GM18858 (cell line): ENCODE measurements at regions not wholly inside any gene's neighbourhood (a gene's known extent, or its start where the extent isn't known, plus 50 kb on each side); places are given as distances from the start of the nearest gene placed in this dataset.

Experiments
- ATAC-seq: cut with Tn5 transposase; IDR thresholded peaks from one replicate; pipeline ENCODE4 v1.9.1; 2021; ENCODE audit not compliant: unreplicated experiment

DNA sequence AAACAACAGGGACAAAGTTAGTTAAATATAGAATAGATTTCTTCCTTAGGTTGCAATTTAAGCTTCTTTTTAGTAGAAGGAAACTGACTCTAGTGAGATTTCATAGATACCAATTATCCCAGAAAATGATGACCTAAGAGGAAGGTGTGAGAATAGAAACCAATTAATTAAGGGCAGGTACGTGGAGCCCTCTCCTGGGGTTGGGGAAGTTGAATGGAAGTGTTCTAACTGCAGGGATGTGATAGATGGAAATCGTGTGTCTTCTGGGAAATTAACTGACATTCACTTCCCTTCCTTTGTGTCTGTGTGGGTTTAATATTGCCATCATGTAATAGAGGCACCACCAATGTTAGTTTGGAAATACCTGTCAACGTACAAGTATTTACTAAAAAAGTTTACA, 204.1 kb upstream of the ANK2 start:
- no peak for ATAC-seq

DNA sequence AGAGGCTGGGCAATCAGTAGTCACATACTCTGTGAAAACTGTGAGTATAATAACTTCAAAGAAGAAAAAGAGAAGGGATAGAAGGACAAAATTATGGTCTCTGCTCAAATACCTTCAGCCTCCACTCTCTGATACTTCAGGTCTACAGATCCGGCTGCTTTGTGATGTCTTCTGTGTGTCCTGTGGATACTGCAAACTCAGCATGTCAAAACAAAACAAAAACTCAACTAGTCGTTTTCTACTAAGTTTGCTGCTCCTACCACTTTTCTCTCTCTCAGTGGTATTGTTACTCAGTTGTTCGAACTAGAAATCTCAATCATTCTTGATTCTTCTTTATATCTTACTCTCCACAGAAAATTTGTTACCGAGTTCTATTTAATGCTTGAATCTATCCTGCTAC, 202.4 kb upstream of the ANK2 start:
- no peak for ATAC-seq

DNA sequence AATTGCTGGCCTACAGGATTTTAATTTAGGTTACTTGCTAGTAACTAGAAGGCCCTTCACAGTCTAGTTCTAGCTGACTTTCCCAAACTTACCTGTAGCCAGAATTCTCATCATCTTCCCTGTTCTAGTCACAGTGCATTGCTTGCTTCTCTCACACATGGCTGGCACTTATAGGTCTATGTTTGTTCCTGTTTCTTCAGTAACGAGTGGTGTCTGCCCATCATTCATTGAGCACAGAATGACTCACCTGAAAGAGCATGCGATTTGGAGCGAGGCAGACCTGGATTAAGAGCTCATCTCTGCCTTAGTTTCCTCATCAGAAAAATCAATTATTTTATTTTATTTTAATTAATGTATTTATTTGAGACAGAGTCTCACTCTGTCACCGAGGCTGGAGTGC, 201.7 kb upstream of the ANK2 start:
- ATAC-seq: no peak

DNA sequence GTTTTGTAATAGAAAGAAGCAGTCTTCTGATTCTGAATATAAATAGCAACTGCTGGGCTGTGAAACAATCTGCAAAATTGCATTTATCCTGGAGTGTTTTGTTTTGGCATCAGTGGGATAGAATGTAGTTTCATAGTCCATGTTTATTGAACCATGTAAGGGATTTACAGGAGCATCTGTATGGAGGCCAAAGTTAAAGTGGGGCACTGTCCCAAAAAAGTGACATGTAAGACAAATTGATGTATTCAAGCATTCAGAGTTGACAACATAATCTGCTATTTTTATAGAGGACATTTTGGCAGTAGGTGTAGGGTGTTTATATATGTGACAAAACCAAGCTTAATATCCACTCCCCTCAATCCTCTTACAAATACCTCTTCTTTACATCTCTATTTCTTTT, 200.5 kb upstream of the ANK2 start:
- no peak for ATAC-seq

DNA sequence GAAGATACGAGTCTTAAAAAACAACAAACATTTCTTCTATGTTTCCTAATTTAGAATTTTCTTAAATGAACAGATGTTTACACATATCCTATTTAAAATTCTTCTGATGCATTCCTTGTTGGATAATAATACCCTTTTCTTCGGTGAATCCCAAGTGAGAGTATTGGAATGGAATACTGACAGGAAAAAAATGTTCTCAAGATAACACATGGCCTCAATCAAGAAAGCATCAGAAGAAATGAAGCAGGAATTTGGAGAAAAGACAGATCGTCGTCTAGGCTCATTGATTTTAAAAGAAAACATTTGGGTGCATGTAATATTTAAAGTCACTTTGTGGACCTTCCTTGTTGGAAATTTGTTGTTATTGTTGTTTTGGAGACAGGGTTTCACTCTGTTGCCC, 196.9 kb upstream of the ANK2 start:
- no peak for ATAC-seq

DNA sequence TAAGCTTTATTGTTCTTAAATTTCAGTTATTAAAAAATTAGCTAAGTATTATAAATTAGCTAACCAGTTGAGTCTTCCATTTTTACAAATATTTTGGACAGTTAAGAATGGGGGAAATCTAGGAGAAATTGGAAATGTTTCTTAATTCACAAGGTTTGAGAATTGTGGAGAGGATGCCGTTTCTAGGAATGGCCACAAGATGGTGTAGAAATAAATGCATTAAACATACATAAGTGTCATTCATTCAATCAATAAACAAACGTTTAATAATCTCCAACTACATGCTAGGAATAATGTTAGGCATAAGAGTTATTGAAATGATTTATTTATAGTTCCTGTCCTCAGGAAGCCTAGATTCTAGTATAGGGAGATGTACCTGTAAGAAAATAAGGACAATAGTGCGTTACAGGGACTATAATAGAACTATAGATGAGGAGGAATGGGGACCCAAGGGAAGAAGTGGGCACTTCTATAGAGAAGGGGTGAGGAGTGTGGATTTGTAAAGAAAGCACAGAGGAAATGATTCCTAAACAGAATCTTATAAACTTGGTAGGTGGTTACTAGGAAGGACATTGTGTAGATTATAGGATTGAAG, 195.7 kb upstream of the ANK2 start:
- no peak for ATAC-seq

DNA sequence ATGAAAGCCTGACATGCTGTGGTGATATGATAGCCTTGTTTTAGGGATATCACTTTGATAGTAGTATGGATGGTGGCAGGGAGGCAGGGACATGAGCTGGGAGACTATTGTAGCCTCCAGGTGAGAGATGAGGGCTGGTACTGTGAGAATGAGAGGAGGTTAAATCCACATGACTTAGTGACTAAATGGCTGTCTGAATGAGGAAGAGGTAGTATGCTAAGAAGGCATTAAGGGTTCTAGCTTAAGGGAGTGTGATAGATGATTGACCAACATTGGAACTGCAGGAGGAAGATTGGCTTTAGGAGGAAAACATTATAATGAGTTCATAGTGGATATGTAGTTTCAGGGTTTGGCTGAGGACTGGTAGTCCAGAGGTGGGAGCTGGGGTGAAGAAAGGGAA, 195.0 kb upstream of the ANK2 start:
- ATAC-seq: no peak

DNA sequence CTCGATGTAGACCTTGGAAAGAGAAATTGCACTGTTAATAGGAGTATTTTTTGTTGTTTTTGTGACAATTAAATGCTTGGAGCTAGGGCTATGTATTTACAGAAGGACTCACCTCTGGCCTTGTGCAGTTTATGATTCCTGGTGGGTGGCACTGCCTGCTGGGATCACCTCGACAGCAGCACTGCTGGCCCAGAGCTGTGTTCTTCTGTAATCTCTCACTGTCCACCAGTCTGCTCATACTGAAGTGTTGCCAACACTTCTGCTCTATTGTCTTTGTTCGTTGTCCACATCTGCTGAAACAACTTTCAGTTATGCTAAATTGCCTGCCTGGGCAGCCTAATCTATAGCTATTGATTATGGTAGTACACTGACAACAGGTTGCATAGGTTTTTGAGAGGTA, 194.4 kb upstream of the ANK2 start:
- ATAC-seq: no peak

DNA sequence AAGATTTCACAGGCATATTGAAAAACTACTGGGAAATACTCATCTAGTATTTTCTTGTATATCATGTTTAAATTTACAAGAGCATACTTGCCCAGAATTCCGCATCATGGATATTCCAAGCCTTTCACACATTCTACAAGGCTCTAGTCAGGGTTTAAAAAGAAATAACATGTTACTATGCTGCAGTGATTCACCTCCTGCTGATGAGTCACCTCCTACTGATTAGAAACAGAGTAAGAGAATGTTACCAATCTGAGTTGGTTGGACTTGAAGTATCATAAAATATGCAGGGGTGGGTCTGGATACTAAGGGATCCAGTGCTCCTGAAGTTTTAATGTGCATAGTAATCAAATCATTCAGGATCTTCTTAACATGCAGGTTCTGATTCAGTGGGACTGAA, 192.0 kb upstream of the ANK2 start:
- no peak for ATAC-seq

DNA sequence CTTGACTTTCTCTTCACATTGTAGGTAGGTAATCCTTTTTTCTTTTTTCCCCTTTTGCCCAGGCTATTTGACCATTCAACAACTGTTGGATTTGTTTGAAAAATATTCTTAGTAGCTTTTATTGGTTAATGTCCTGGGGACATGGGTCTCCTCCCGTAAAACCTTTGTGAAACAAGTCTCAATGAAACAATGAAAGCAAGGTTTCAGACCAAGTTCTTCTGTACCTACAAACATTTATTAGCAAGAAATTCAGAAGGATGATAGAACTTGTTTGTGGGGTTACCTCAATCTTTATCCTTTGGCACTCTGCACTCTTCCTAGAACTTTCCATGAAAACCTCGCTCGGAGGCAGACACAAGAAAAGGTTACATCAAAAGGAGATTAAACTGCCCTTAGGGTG, 190.7 kb upstream of the ANK2 start:
- ATAC-seq: no peak

DNA sequence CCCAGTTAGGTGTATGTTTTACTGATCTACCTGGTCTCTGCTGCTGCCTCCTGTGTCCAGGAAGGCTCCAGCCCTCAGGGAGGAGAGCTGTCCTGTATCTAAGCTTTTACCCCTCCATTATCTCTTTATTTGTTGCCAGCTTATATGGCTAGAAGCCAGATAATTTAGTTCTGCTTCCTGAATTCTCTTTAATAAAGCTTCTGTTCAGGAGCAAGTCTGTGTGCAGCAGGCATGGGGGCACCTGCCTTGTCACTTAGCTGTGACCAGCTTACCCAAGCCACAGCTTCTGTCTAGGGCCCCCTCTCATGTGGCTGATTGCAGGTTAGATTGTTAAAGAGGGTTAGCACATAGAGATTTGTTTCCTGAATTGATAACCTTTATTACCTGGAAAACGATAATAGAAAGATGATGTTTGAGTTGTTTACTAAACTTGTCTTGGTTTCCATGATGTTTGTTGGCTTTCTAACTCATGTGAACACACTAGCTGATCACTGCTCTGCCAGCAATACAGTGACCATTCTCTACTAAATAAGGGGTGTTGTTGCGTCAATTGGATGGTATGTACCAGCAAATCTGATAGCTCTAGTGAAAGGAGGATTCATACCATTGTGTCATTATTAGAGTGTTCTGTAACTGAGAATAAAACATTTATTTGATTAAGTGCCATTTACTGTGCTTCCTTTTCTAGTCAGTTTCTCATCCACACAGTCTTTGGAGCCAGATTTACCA, 189.8 kb upstream of the ANK2 start:
- no peak for ATAC-seq

DNA sequence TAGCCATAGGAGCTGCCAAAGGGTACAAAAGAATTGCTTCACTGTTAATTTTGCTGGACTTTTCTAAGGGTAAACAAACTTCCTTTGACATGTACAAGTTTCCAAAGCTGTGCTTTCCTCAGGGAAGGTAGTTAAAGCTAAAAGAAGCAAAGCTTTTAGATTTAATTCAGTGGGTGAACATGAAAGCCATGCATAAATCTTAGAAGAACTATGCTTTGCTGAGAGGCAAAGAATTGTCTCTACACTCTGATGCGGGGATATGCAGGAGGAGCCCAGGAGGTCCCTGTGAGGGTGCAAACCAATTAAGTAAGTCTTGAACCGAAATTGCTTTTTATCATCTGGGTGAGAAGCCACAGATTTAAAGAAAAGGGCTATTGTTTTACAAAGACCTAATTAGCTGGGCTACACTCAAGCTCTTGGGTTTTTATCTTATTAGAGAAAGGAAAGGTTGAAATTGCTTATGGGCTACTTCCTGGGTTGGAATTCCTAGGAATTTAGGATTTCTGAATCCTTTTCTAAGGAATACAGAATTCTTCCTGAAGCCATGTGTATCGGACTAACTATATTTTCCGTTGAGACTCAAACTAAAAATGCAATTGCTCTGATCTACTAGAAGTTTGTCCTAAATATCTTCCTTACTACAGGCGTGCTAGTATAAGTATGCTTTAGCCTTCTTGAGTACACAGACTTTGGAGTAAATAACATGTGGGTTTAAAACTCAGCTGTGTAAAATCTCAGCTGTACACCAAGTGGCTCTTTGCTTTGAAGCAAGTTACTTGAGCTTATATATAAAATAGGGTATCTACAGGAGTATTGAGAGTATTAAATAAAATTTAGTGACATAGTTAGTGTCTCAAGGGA, 188.4 kb upstream of the ANK2 start:
- ATAC-seq: no peak

DNA sequence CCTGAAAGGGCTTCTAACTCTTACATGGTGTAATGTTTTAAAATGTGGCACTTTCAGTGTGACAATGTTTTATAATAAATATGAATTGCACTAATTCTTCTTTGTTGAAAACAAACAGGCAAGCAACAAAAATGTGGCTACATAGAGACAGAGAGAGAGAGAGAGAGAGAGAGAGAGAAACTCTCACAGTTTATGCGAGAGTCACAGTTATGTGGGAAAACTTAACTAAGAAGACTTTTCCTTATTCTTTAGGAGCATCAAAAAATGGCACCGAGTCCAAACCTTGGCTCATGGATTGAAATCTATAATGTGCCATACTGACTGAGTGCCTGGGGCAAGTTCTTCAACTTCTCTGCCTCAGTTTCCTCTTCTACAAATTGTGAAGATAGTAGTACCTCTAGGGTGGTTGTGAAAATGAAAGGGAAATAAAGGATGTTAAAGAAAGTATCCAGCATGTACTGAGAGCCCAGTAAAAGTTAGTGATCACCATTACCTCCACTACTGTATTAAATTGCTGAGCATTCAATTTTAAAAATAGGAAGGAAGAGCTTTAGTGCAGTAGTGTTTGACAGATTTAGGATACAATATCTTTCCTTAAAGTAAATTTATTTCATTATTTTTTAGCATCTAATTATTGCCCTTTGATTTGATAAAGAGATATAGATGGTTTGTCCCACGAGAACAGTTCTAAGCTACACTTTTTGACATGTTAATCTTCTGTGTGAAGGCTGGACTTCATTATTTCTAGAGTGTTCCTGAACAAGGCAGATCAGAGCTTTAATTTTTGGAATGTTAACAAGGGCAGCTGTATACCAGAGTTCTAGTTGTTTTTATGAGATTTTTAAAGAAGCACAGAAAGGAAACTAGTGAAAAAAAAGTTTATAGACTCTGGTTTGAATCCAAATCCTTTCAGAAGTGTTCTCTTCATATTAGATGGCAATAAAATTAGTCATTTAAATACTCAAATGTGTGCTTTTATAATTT, 187.5 kb upstream of the ANK2 start:
- no peak for ATAC-seq

DNA sequence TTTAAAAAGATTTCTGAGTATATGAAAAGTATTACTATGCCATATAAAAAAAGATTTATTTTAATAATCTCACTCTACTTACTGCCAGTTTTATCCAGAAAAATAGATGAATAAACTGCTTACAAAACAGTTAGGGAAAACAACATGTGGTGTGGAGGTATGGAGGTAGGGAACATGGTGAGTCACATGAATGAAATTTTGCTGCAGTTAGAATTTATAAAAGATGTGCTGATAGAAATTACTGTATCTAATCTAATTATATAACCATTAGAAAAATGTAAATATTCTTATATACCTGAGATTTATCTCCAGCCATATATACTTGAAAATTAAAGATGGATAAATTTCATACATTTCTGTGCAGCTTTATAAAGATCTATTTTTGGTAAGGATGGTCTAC, 184.0 kb upstream of the ANK2 start:
- ATAC-seq: no peak

DNA sequence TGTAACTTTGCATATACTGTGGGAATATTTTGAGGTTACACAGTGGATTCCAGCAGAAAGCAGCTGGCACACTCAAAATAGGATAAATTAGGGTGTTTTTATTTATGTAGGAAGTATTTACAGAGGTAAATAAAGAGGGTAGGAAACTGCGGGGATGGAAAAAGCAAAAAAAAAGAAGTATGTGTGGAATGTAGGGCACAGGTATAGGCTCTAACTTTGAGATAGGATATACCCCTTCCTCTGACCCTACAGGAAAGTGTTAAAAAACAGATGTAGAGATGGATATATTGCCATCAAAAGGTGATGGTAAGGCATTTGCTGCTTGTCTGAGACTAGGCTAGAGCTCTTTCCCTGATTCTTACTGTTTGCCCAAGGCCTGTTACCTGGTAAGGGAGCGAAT, 173.1 kb upstream of the ANK2 start:
- ATAC-seq: no peak

DNA sequence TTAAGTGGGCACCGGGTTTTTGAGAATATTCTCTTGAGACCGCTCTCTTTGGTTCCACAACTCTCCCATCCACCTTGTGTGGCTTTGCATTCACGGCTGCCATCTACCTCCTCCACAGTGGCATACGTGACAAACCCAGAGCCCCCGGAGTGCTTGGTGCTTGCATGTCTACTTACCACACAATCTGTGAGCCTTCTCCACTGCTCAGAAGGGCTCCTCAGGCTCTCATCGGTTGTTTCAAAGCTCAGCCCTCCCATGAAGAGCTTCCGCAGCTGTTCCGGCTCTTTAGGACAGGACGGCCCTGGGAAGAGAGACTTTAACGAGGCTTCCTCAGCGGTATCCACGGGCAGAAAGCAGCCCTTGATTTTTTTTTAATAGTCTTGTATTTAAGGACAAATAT, 167.6 kb upstream of the ANK2 start:
- no peak for ATAC-seq

DNA sequence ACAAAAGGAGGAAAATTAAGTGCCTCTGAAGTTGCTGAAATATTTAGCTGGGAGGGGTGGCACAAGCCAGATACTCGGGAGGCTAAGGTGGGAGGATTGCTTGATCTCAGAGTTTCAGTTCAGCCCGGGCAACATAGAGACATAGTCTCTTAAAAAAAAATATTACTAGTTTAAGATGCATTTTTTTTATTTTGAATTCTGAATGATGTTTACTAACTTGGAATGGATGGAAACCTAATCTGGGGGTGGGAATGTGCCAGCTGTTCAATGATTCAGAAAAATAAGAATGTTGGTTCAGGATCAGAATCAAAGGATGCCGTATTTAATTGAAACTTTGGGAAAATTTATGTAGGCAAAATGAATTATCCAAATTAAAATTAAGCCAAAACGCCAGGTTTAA, 167.2 kb upstream of the ANK2 start:
- ATAC-seq: no peak

DNA sequence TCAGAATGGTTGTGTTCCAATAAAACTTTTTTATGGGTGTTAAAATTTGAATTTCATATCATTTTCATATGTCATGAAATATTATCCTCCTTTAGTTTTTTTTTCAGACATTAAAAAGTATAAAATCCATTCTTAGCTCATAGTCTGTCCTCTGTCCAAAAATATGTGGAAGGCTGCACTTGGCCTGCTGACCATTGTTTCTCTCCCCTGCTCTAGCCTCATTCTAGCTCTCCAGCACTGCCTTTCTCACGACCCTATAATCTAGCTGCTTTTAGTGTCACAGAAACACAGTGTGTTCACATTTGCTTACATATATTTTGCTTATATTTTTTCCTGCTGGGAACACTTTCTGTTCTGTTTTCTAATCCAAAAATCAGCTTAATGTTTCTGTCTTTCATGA, 165.0 kb upstream of the ANK2 start:
- ATAC-seq: no peak

DNA sequence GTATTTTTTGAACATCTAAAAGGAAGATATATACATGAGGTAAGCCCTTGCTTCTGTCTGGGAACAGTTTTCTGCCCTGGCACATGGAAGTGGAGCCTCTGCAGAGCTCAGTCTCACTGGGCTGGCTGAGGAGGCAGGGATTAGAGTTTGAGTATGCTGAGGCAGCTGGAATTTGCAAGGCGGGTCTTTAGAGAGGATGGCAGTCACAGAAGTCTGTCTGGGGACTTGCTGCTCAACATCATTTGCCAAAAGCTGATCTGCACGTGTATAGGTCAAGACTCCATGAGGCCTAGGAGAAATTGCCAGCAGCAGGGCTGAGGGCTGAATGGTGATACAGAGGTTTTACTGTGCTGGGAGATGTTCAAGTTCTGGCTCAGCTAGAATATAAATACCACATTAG, 163.6 kb upstream of the ANK2 start:
- ATAC-seq: no peak

DNA sequence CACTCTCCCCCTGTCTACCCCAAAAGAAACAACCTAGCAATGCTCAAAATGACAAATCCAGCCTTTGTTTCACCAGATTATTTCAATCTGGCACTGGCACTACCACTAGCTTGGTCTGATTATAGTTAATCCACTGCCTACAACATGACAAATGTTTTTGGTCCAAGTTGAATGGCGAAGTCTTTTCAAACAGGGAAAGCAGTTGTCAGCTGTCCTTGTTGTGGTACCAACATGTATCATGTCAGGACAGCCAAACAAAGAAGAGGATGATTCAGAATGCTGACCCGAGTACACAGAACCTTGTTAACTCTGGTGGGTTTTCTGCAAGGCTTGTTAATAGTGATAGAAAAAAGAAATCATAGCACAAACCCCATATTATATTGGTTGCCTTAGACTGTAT, 160.8 kb upstream of the ANK2 start:
- no peak for ATAC-seq

DNA sequence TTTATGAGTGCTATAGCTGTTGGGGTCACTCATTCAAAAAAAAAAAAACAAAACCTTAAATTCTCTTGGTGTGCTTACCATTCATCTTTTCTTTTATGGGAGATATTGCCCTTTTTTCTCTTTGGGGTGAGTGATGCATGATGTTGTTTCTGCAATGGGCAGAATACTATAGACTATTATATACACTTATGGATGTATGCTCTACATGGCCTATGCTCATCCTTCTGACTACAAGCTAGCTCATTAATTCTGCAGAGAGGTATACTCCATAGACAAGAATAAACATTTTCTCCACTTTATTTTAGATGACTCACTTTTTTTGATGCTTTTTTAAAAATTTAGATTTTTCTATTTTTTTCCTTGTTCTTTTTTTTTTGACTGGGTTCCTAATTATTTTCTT, 160.3 kb upstream of the ANK2 start:
- no peak for ATAC-seq
